GM21360 (cell line): ENCODE measurements at regions not wholly inside any gene's neighbourhood (a gene's known extent, or its start where the extent isn't known, plus 50 kb on each side); places are given as distances from the start of the nearest gene placed in this dataset.
A peak's percentile ranks its signal among the peaks of the same experiment; 100 is the strongest.

Experiments used
- ATAC-seq: cut with Tn5 transposase; IDR thresholded peaks from one replicate; pipeline ENCODE4 v1.9.1; 2021; ENCODE audit warnings: mild to moderate bottlenecking, moderate library complexity; ENCODE audit not compliant: unreplicated experiment

- no peak for ATAC-seq
Observed at GRCh38 chr1:87806379-87807094, 477.9 kb downstream of the LMO4 start.

- no peak for ATAC-seq
Observed at GRCh38 chr1:87810166-87810565, 481.5 kb downstream of the LMO4 start.

- ATAC-seq = peak; percentile 81
Observed at GRCh38 chr1:87812871-87813577, 484.3 kb downstream of the LMO4 start.

- no peak for ATAC-seq
Observed at GRCh38 chr1:87814573-87814972, 485.9 kb downstream of the LMO4 start.

- ATAC-seq = no peak
Observed at GRCh38 chr1:87816646-87817045, 488.0 kb downstream of the LMO4 start.

- no peak for ATAC-seq
Observed at GRCh38 chr1:87820668-87821334, 492.1 kb downstream of the LMO4 start.

GRCh38 chr1:87821335-87821697 is 492.6 kb downstream of the LMO4 start:
- no peak for ATAC-seq

- peak; percentile 99 for ATAC-seq
Observed at GRCh38 chr1:87826681-87827251, 498.1 kb downstream of the LMO4 start.

- no peak for ATAC-seq
Observed at GRCh38 chr1:87829360-87829759, 500.7 kb downstream of the LMO4 start.

GRCh38 chr1:87830432-87830978 is 501.8 kb downstream of the LMO4 start:
- no peak for ATAC-seq

GRCh38 chr1:87833166-87833565 is 504.5 kb downstream of the LMO4 start:
- ATAC-seq = no peak

GRCh38 chr1:87834151-87834550 is 505.5 kb downstream of the LMO4 start:
- ATAC-seq = no peak

- ATAC-seq = no peak
Observed at GRCh38 chr1:87834941-87835340, 506.3 kb downstream of the LMO4 start.

- no peak for ATAC-seq
Observed at GRCh38 chr1:87840767-87841166, 512.1 kb downstream of the LMO4 start.

- ATAC-seq = no peak
Observed at GRCh38 chr1:87841332-87841731, 512.7 kb downstream of the LMO4 start.

- ATAC-seq = no peak
Observed at GRCh38 chr1:87842156-87842555, 513.5 kb downstream of the LMO4 start.

GRCh38 chr1:87844251-87844650 is 515.6 kb downstream of the LMO4 start:
- no peak for ATAC-seq

- no peak for ATAC-seq
Observed at GRCh38 chr1:87851490-87851889, 522.8 kb downstream of the LMO4 start.

- no peak for ATAC-seq
Observed at GRCh38 chr1:87852410-87853161, 523.9 kb downstream of the LMO4 start.

- no peak for ATAC-seq
Observed at GRCh38 chr1:87853576-87854351, 525.1 kb downstream of the LMO4 start.
